H1 (cell line): ENCODE measurements at regions not wholly inside any gene's neighbourhood (a gene's known extent, or its start where the extent isn't known, plus 50 kb on each side); places are given as distances from the start of the nearest gene placed in this dataset.

Source experiments
- BRCA1 ChIP-seq: IDR thresholded peaks from 2 replicates; pipeline ENCODE4 v1.6.1; 2012; ENCODE audit warnings: low read depth, low read length, improper control_type of control experiment
- EGR1 ChIP-seq: IDR thresholded peaks from 2 replicates; pipeline ENCODE4 v1.6.1; 2011; ENCODE audit warnings: low read depth, low read length, borderline replicate concordance
- RNF2 ChIP-seq: fragments of 200-900, 300-1000 bp; sonication (generic); IDR thresholded peaks from 2 replicates; pipeline ENCODE4 v1.7.1; 2016; ENCODE audit warnings: borderline replicate concordance, low read depth, mild to moderate bottlenecking, antibody characterized with exemption, low read length; ENCODE audit not compliant: poor library complexity, severe bottlenecking; ENCODE audit errors: missing control alignments
- SIN3A ChIP-seq, 2 experiments: IDR thresholded peaks in 1 of 2; conservative IDR thresholded peaks in 1 of 2; 2 replicates each; pipeline ENCODE4 v1.6.1; 2011 to 2012; ENCODE audit warnings: low read length in 2 of 2, improper control_type of control experiment in 1 of 2, low read depth in 1 of 2, mild to moderate bottlenecking in 1 of 2
- TAF1 ChIP-seq: IDR thresholded peaks from 2 replicates; pipeline ENCODE4 v1.6.1; 2011; ENCODE audit warnings: mild to moderate bottlenecking, low read depth, low read length
- TBP ChIP-seq: IDR thresholded peaks from 2 replicates; pipeline ENCODE4 v1.6.1; 2011; ENCODE audit warnings: low read depth, low read length, improper control_type of control experiment
- TF ChIP-seq, protein P1 (sequence below): fragments of 300-600 bp; sonication (generic); IDR thresholded peaks from 2 replicates; pipeline ENCODE4 v1.7.1; 2012; ENCODE audit warnings: low read length, moderate library complexity, mild to moderate bottlenecking, inconsistent platforms; ENCODE audit not compliant: insufficient replicate concordance

DNA sequence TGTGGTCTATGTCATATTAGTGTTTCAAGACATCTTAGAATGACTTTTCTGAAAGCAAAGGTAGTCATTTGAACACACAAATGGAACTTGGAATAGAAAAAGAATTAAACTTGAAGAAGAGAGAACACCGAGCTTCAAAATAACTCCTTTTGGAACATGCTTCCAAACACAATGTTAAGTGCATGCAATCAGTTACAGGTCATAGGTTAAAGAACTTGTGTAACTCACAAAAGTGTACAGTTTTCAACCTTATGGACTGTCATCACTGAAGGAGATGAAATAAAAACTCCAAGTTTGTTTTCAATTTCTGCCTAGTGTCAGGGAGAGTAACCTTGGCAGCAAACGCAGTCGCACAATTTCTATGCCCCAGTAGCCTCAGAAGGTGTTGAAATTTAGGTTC lies 192.9 kb upstream of the NECTIN3 start (continued):
- TF ChIP-seq, protein P1, sequence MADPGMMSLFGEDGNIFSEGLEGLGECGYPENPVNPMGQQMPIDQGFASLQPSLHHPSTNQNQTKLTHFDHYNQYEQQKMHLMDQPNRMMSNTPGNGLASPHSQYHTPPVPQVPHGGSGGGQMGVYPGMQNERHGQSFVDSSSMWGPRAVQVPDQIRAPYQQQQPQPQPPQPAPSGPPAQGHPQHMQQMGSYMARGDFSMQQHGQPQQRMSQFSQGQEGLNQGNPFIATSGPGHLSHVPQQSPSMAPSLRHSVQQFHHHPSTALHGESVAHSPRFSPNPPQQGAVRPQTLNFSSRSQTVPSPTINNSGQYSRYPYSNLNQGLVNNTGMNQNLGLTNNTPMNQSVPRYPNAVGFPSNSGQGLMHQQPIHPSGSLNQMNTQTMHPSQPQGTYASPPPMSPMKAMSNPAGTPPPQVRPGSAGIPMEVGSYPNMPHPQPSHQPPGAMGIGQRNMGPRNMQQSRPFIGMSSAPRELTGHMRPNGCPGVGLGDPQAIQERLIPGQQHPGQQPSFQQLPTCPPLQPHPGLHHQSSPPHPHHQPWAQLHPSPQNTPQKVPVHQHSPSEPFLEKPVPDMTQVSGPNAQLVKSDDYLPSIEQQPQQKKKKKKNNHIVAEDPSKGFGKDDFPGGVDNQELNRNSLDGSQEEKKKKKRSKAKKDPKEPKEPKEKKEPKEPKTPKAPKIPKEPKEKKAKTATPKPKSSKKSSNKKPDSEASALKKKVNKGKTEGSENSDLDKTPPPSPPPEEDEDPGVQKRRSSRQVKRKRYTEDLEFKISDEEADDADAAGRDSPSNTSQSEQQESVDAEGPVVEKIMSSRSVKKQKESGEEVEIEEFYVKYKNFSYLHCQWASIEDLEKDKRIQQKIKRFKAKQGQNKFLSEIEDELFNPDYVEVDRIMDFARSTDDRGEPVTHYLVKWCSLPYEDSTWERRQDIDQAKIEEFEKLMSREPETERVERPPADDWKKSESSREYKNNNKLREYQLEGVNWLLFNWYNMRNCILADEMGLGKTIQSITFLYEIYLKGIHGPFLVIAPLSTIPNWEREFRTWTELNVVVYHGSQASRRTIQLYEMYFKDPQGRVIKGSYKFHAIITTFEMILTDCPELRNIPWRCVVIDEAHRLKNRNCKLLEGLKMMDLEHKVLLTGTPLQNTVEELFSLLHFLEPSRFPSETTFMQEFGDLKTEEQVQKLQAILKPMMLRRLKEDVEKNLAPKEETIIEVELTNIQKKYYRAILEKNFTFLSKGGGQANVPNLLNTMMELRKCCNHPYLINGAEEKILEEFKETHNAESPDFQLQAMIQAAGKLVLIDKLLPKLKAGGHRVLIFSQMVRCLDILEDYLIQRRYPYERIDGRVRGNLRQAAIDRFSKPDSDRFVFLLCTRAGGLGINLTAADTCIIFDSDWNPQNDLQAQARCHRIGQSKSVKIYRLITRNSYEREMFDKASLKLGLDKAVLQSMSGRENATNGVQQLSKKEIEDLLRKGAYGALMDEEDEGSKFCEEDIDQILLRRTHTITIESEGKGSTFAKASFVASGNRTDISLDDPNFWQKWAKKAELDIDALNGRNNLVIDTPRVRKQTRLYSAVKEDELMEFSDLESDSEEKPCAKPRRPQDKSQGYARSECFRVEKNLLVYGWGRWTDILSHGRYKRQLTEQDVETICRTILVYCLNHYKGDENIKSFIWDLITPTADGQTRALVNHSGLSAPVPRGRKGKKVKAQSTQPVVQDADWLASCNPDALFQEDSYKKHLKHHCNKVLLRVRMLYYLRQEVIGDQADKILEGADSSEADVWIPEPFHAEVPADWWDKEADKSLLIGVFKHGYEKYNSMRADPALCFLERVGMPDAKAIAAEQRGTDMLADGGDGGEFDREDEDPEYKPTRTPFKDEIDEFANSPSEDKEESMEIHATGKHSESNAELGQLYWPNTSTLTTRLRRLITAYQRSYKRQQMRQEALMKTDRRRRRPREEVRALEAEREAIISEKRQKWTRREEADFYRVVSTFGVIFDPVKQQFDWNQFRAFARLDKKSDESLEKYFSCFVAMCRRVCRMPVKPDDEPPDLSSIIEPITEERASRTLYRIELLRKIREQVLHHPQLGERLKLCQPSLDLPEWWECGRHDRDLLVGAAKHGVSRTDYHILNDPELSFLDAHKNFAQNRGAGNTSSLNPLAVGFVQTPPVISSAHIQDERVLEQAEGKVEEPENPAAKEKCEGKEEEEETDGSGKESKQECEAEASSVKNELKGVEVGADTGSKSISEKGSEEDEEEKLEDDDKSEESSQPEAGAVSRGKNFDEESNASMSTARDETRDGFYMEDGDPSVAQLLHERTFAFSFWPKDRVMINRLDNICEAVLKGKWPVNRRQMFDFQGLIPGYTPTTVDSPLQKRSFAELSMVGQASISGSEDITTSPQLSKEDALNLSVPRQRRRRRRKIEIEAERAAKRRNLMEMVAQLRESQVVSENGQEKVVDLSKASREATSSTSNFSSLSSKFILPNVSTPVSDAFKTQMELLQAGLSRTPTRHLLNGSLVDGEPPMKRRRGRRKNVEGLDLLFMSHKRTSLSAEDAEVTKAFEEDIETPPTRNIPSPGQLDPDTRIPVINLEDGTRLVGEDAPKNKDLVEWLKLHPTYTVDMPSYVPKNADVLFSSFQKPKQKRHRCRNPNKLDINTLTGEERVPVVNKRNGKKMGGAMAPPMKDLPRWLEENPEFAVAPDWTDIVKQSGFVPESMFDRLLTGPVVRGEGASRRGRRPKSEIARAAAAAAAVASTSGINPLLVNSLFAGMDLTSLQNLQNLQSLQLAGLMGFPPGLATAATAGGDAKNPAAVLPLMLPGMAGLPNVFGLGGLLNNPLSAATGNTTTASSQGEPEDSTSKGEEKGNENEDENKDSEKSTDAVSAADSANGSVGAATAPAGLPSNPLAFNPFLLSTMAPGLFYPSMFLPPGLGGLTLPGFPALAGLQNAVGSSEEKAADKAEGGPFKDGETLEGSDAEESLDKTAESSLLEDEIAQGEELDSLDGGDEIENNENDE: no peak
- TF ChIP-seq SIN3A (conservative IDR thresholded peaks at IDR 0.05 in 1 of 2, IDR thresholded peaks at IDR 0.05 in 1 of 2; ENCODE audit: low read depth in 1 of 2, low read length in 2 of 2) (no peak), TAF1 (no peak), RNF2 (no peak), BRCA1 (no peak), TBP (no peak), EGR1 (no peak)
